HCT116 (cell line): ENCODE measurements at regions not wholly inside any gene's neighbourhood (a gene's known extent, or its start where the extent isn't known, plus 50 kb on each side); places are given as distances from the start of the nearest gene placed in this dataset.

Experiments
- ATAC-seq: fragments of 200-7000 bp; cut with Tn5 transposase; 2 replicates; pipeline ENCODE4 v1.9.1; 2020; ENCODE audit warnings: mild to moderate bottlenecking, moderate library complexity
- BruUV-seq: library from RNA; stranded (reverse); fragments of 400-500 nt; replicated peaks from 2 replicates; lab custom pipeline; 2021; lab: Mats Ljungman, UMichigan
- CTCF ChIA-PET: fragments of 300-600 bp; sonication (Branson Sonifier 250); formaldehyde crosslinking; loops from one replicate; lab custom pipeline; 2021; ENCODE audit warnings: antibody characterized with exemption; lab: Charles Lee
- POLR2A ChIA-PET: fragments of 300-600, 350-600 bp; sonication (Branson Sonifier 250); formaldehyde crosslinking; loops from one replicate; lab custom pipeline; 2021; ENCODE audit warnings: antibody characterized with exemption; lab: Charles Lee
- RAD21 ChIA-PET, 2 experiments: fragments of 300-600 bp; sonication (Branson Sonifier 250); formaldehyde crosslinking; loops; one replicate each; lab custom pipeline; 2023; ENCODE audit warnings: low total read pairs in 2 of 2; ENCODE audit not compliant: uncharacterized antibody in 2 of 2, unreplicated experiment in 2 of 2, low non-redundant PET in 1 of 2; lab: Charles Lee
- DNase-seq: peaks from one replicate; pipeline ENCODE4 v3.0.0-alpha.2; 2010; ENCODE audit warnings: low read depth, low spot score
- H2AFZ ChIP-seq: fragments of 200-600 bp; shearing (Covaris generic), sonication (generic); 2 replicates; pipeline ENCODE4 v1.6.1; 2017; ENCODE audit warnings: low read depth, mixed run types, mixed read lengths, antibody characterized with exemption, low read length; ENCODE audit not compliant: poor library complexity, severe bottlenecking
- H3K27ac ChIP-seq: 2 replicates; pipeline ENCODE4 v1.5.1; 2012; ENCODE audit warnings: low read depth, low read length
- H3K27me3 ChIP-seq: fragments of 200-600 bp; sonication (generic); 2 replicates; pipeline ENCODE4 v1.6.1; 2016; ENCODE audit warnings: mixed run types, low read length, mixed read lengths; ENCODE audit not compliant: insufficient read depth
- H3K36me3 ChIP-seq, 2 experiments: fragments of 200-500 bp in 1 of 2; fragments of 200-600 bp in 1 of 2; sonication (Bioruptor generic) in 1 of 2; sonication (generic) in 1 of 2; 2 replicates each; pipeline versions ENCODE4 v1.5.1 to v1.6.1; 2014 to 2016; ENCODE audit warnings: low read length in 2 of 2, inconsistent platforms in 1 of 2, mixed read lengths in 1 of 2, mixed run types in 1 of 2; ENCODE audit not compliant: insufficient read depth in 2 of 2, control insufficient read depth in 1 of 2
- H3K4me1 ChIP-seq, 2 experiments: fragments of 200-600 bp in 1 of 2; sonication (generic) in 1 of 2; 2 replicates each; pipeline versions ENCODE4 v1.5.1 to v1.6.1; 2012 to 2017; ENCODE audit warnings: low read length in 2 of 2, inconsistent platforms in 1 of 2, mild to moderate bottlenecking in 1 of 2, mixed read lengths in 1 of 2, mixed run types in 1 of 2, moderate library complexity in 1 of 2; ENCODE audit not compliant: insufficient read depth in 2 of 2, control insufficient read depth in 1 of 2
- H3K4me2 ChIP-seq: fragments of 200-600 bp; sonication (generic); 2 replicates; pipeline ENCODE4 v1.6.1; 2017; ENCODE audit warnings: mixed run types, low read length, mixed read lengths
- H3K4me3 ChIP-seq, 2 experiments: fragments of 200-600 bp in 1 of 2; sonication (generic) in 1 of 2; replicated peaks in 1 of 2; 2 replicates each; pipeline ENCODE4 v1.5.1; 2011 to 2016; ENCODE audit warnings: low read length in 2 of 2, control low read depth in 1 of 2, low read depth in 1 of 2, mild to moderate bottlenecking in 1 of 2, mixed read lengths in 1 of 2, mixed run types in 1 of 2
- H3K79me2 ChIP-seq: fragments of 200-600 bp; sonication (generic); 2 replicates; pipeline ENCODE4 v1.6.1; 2017; ENCODE audit warnings: mild to moderate bottlenecking, mixed run types, low read length, moderate library complexity, mixed read lengths; ENCODE audit not compliant: insufficient read depth
- H3K9ac ChIP-seq: fragments of 200-600 bp; sonication (generic); 2 replicates; pipeline ENCODE4 v1.6.1; 2016; ENCODE audit warnings: low read length, mixed read lengths
- H3K9me2 ChIP-seq: fragments of 200-600 bp; sonication (generic), shearing (Covaris generic); 2 replicates; pipeline ENCODE4 v1.6.1; 2017; ENCODE audit warnings: mixed run types, mild to moderate bottlenecking, moderate library complexity; ENCODE audit not compliant: insufficient read depth
- H3K9me3 ChIP-seq, 2 experiments: fragments of 200-500 bp in 1 of 2; fragments of 200-600 bp in 1 of 2; sonication (Bioruptor generic) in 1 of 2; sonication (generic) in 1 of 2; 2 replicates each; pipeline ENCODE4 v1.6.1; 2014 to 2017; ENCODE audit warnings: low read length in 2 of 2, mixed read lengths in 2 of 2, inconsistent platforms in 1 of 2, low read depth in 1 of 2, mild to moderate bottlenecking in 1 of 2, mixed run types in 1 of 2, moderate library complexity in 1 of 2; ENCODE audit not compliant: control insufficient read depth in 1 of 2, insufficient read depth in 1 of 2
- H4K20me1 ChIP-seq: fragments of 200-600 bp; sonication (generic), shearing (Covaris generic); 2 replicates; pipeline ENCODE4 v1.6.1; 2017; ENCODE audit warnings: mixed run types, mild to moderate bottlenecking, moderate library complexity; ENCODE audit not compliant: insufficient read depth
- CEBPB ChIP-seq: IDR thresholded peaks from 2 replicates; pipeline ENCODE4 v1.6.1; 2012; ENCODE audit warnings: low read depth
- EGR1 ChIP-seq: IDR thresholded peaks from 2 replicates; pipeline ENCODE4 v1.6.1; 2012; ENCODE audit warnings: low read depth
- ELF1 ChIP-seq: IDR thresholded peaks from 2 replicates; pipeline ENCODE4 v1.6.1; 2012; ENCODE audit warnings: low read depth, borderline replicate concordance
- EZH2 ChIP-seq: fragments of 200-600 bp; sonication (generic); IDR thresholded peaks from 2 replicates; pipeline ENCODE4 v1.6.1; 2017; ENCODE audit warnings: antibody characterized with exemption, mixed run types
- EZH2phosphoT487 ChIP-seq: fragments of 200-600 bp; IDR thresholded peaks from 2 replicates; pipeline ENCODE4 v1.6.1; 2018; ENCODE audit warnings: antibody characterized with exemption, borderline replicate concordance
- FOSL1 ChIP-seq: IDR thresholded peaks from 2 replicates; pipeline ENCODE4 v1.6.1; 2012; ENCODE audit warnings: low read depth
- JUND ChIP-seq: IDR thresholded peaks from 2 replicates; pipeline ENCODE4 v1.6.1; 2012
- POLR2A ChIP-seq: IDR thresholded peaks from 2 replicates; pipeline ENCODE4 v1.7.0; 2011; ENCODE audit warnings: borderline replicate concordance; ENCODE audit not compliant: insufficient read depth, insufficient read length; ENCODE audit errors: extremely low read depth
- POLR2AphosphoS5 ChIP-seq: IDR thresholded peaks from 2 replicates; pipeline ENCODE4 v1.6.1; 2011; ENCODE audit warnings: mild to moderate bottlenecking, low read depth, low read length, moderate library complexity
- SIN3A ChIP-seq: IDR thresholded peaks from 2 replicates; pipeline ENCODE4 v1.6.1; 2012; ENCODE audit warnings: low read depth
- SP1 ChIP-seq: IDR thresholded peaks from 2 replicates; pipeline ENCODE4 v1.6.1; 2012; ENCODE audit warnings: low read depth
- SRF ChIP-seq: IDR thresholded peaks from 2 replicates; pipeline ENCODE4 v1.6.1; 2012; ENCODE audit warnings: low read depth
- TCF7L2 ChIP-seq: IDR thresholded peaks from 2 replicates; pipeline ENCODE4 v1.7.0; 2011; ENCODE audit warnings: borderline replicate concordance, inconsistent platforms; ENCODE audit not compliant: insufficient read depth, insufficient read length; ENCODE audit errors: extremely low read depth
- YY1 ChIP-seq: IDR thresholded peaks from 2 replicates; pipeline ENCODE4 v1.6.1; 2011; ENCODE audit warnings: low read length, low read depth, moderate library complexity, mild to moderate bottlenecking; ENCODE audit not compliant: insufficient replicate concordance; ENCODE audit errors: extremely low read depth
- ZFX ChIP-seq: fragments of 450-650 bp; IDR thresholded peaks from 2 replicates; pipeline ENCODE4 v1.6.1; 2017
- ZNF274 ChIP-seq: fragments of 200-500 bp; sonication (Bioruptor generic); IDR thresholded peaks from 2 replicates; pipeline ENCODE4 v1.6.1; 2014; ENCODE audit warnings: mild to moderate bottlenecking, low read depth, low read length, inconsistent platforms
- intact Hi-C: fragments of 100-400 bp; cut with micrococcal nuclease; formaldehyde crosslinking; loops from 2 replicates; pipeline ENCODE4 v1.10.0; 2022
- TF ChIP-seq, protein P1 (sequence below), 3 experiments: fragments of 200-600 bp in 1 of 3; sonication (generic) in 1 of 3; IDR thresholded peaks in 2 of 3; conservative IDR thresholded peaks in 1 of 3; 2 replicates each; pipeline ENCODE4 v1.5.1; 2012 to 2017; ENCODE audit warnings: low read depth in 2 of 3, low read length in 2 of 3, antibody characterized with exemption in 1 of 3, borderline replicate concordance in 1 of 3, control low read depth in 1 of 3, mild to moderate bottlenecking in 1 of 3, mixed read lengths in 1 of 3, mixed run types in 1 of 3, moderate library complexity in 1 of 3; ENCODE audit not compliant: insufficient read depth in 1 of 3
- TF ChIP-seq, protein P2 (sequence below): IDR thresholded peaks from 2 replicates; pipeline ENCODE4 v1.6.1; 2011; ENCODE audit warnings: mild to moderate bottlenecking, low read length, moderate library complexity; ENCODE audit not compliant: insufficient replicate concordance; ENCODE audit errors: extremely low read depth
- TF ChIP-seq, protein P3 (sequence below): IDR thresholded peaks from 2 replicates; pipeline ENCODE4 v1.6.1; 2012

DNA sequence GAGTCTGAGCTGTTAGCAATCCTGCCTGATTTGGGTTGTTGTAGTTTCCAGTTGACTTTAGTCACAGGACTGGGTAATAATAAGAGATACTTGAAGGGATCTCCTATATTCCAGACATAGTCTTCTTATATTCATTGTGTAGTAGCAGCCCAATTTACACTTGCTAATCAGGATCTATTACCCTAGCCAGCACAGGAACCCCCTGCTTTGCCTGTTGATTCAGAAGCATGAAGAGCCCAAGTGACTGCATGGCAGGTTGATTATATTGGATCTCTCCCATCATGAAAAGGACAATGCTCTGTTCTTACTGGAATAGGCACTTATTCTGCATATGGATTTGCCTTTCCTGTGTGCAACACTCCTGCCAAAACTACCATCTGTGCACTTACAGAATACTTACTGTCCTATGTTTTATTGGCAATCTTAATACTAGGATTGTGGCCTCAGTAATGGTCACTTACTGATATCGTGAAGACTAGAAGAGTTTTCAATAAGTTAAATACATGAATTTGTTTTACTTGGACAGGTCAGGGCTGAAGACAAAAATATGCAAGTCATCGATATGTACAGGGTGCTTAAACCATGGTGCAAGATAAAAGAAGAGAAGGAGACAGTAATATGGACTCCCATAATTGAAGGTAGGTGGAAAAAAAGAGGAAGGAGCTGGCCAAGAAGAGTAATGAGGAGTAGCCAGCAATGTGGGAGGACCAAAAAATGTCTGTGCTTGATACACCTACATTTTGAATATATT lies 304.1 kb downstream of the MCTP2 start:
- ChIA-PET POLR2A (no interaction called here), RAD21 (no interaction called here), CTCF (no interaction called here)
- H3K4me2 ChIP-seq, result no peak overlapping the region
- H3K4me1 ChIP-seq, result no peaks in the 10 kb centered on the region
- H3K9me2 ChIP-seq, result no peaks in the 10 kb centered on the region
- no peak overlapping the region for H2AFZ ChIP-seq
- H4K20me1 ChIP-seq, result no peaks in the 10 kb centered on the region
- H3K27ac ChIP-seq, result no peak overlapping the region
- no peak overlapping the region for H3K9ac ChIP-seq
- no peak overlapping the region for H3K4me3 ChIP-seq
- no peaks in the 10 kb centered on the region for H3K27me3 ChIP-seq
- intact Hi-C loops, result no loop called here
- no peak for TF ChIP-seq ZNF274
- no peak for TF ChIP-seq SRF
- TF ChIP-seq CEBPB, result no peak
- TF ChIP-seq, protein P1, sequence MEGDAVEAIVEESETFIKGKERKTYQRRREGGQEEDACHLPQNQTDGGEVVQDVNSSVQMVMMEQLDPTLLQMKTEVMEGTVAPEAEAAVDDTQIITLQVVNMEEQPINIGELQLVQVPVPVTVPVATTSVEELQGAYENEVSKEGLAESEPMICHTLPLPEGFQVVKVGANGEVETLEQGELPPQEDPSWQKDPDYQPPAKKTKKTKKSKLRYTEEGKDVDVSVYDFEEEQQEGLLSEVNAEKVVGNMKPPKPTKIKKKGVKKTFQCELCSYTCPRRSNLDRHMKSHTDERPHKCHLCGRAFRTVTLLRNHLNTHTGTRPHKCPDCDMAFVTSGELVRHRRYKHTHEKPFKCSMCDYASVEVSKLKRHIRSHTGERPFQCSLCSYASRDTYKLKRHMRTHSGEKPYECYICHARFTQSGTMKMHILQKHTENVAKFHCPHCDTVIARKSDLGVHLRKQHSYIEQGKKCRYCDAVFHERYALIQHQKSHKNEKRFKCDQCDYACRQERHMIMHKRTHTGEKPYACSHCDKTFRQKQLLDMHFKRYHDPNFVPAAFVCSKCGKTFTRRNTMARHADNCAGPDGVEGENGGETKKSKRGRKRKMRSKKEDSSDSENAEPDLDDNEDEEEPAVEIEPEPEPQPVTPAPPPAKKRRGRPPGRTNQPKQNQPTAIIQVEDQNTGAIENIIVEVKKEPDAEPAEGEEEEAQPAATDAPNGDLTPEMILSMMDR (IDR thresholded peaks at IDR 0.05 in 2 of 3, conservative IDR thresholded peaks at IDR 0.05 in 1 of 3; ENCODE audit: borderline replicate concordance in 1 of 3, insufficient read depth in 1 of 3, low read depth in 2 of 3, low read length in 2 of 3), result no peak
- no peak for TF ChIP-seq EZH2
- no peak for TF ChIP-seq TCF7L2
- no peak for TF ChIP-seq POLR2AphosphoS5
- no peak for TF ChIP-seq JUND
- TF ChIP-seq ELF1, result no peak
- TF ChIP-seq, protein P2, sequence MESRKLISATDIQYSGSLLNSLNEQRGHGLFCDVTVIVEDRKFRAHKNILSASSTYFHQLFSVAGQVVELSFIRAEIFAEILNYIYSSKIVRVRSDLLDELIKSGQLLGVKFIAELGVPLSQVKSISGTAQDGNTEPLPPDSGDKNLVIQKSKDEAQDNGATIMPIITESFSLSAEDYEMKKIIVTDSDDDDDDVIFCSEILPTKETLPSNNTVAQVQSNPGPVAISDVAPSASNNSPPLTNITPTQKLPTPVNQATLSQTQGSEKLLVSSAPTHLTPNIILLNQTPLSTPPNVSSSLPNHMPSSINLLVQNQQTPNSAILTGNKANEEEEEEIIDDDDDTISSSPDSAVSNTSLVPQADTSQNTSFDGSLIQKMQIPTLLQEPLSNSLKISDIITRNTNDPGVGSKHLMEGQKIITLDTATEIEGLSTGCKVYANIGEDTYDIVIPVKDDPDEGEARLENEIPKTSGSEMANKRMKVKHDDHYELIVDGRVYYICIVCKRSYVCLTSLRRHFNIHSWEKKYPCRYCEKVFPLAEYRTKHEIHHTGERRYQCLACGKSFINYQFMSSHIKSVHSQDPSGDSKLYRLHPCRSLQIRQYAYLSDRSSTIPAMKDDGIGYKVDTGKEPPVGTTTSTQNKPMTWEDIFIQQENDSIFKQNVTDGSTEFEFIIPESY, result no peak
- no peak for TF ChIP-seq ZFX
- TF ChIP-seq POLR2A, result no peak
- no peak for TF ChIP-seq EGR1
- TF ChIP-seq SP1, result no peak
- no peak for TF ChIP-seq EZH2phosphoT487
- no peak for TF ChIP-seq FOSL1
- no peak for TF ChIP-seq SIN3A
- TF ChIP-seq, protein P3, sequence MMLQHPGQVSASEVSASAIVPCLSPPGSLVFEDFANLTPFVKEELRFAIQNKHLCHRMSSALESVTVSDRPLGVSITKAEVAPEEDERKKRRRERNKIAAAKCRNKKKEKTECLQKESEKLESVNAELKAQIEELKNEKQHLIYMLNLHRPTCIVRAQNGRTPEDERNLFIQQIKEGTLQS, result no peak
- TF ChIP-seq YY1, result no peak
- ATAC-seq (no peak), DNase-seq (no peak)
- no TSS peak for BruUV-seq
- H3K9me3 ChIP-seq, result no peaks in the 10 kb centered on the region
- no peaks in the 10 kb centered on the region for H3K36me3 ChIP-seq
- no peaks in the 10 kb centered on the region for H3K79me2 ChIP-seq
